Kidney epithelial cell (primary cell): ENCODE measurements at regions not wholly inside any gene's neighbourhood (a gene's known extent, or its start where the extent isn't known, plus 50 kb on each side); places are given as distances from the start of the nearest gene placed in this dataset.
A peak's percentile ranks its signal among the peaks of the same experiment; 100 is the strongest.

ENCODE experiments used
- DNase-seq: peaks from one replicate; pipeline ENCODE4 v3.0.0-alpha.2; 2010; ENCODE audit warnings: low read depth
- H3K27me3 ChIP-seq: 2 replicates; pipeline ENCODE4 v1.6.0; 2011; ENCODE audit warnings: low read length; ENCODE audit not compliant: control insufficient read depth, insufficient read depth
- H3K36me3 ChIP-seq: 2 replicates; pipeline ENCODE4 v1.5.1; 2011; ENCODE audit warnings: low read length; ENCODE audit not compliant: control insufficient read depth, insufficient read depth
- H3K4me3 ChIP-seq: 2 replicates; pipeline ENCODE4 v1.5.1; 2011; ENCODE audit warnings: low read depth, mild to moderate bottlenecking, control low read depth, low read length
- CTCF ChIP-seq: IDR thresholded peaks from 2 replicates; pipeline ENCODE4 v1.5.1; 2011; ENCODE audit warnings: mild to moderate bottlenecking, moderate library complexity, low read length, control low read depth, inconsistent platforms; ENCODE audit not compliant: insufficient read depth, poor library complexity, severe bottlenecking

- Histone ChIP-seq H3K4me3 (no peak overlapping the region), H3K36me3 (no peaks in the 10 kb centered on the region), H3K27me3 (no peaks in the 10 kb centered on the region)
- DNase-seq = peak; percentile 21
- TF ChIP-seq CTCF = no peak
Observed at GRCh38 chr22:47337161-47337621, 574.7 kb downstream of the TBC1D22A start.

GRCh38 chr22:47335958-47336357 lies 573.5 kb downstream of the TBC1D22A start:
- no peaks in the 10 kb centered on the region for H3K27me3 ChIP-seq

GRCh38 chr22:47335460-47335859 lies 573.0 kb downstream of the TBC1D22A start:
- Histone ChIP-seq H3K4me3 (no peak overlapping the region), H3K36me3 (no peaks in the 10 kb centered on the region), H3K27me3 (no peaks in the 10 kb centered on the region)
- TF ChIP-seq CTCF = no peak
- no peak for DNase-seq

More at GRCh38 chr22:47335958-47336357, 573.5 kb downstream of the TBC1D22A start:
- Histone ChIP-seq H3K4me3 (no peak overlapping the region), H3K36me3 (no peaks in the 10 kb centered on the region)
- no peak for TF ChIP-seq CTCF
- no peak for DNase-seq

GRCh38 chr22:47334601-47335000 lies 572.2 kb downstream of the TBC1D22A start:
- no peak for TF ChIP-seq CTCF
- Histone ChIP-seq H3K27me3 (no peaks in the 10 kb centered on the region), H3K36me3 (no peaks in the 10 kb centered on the region), H3K4me3 (no peak overlapping the region)
- no peak for DNase-seq

GRCh38 chr22:47333625-47334024 lies 571.2 kb downstream of the TBC1D22A start:
- H3K27me3 ChIP-seq = no peaks in the 10 kb centered on the region
- TF ChIP-seq CTCF = no peak
- no peak overlapping the region for H3K4me3 ChIP-seq
- no peak for DNase-seq
- H3K36me3 ChIP-seq = no peaks in the 10 kb centered on the region

GRCh38 chr22:47332246-47332980 lies 570.0 kb downstream of the TBC1D22A start:
- H3K36me3 ChIP-seq = no peaks in the 10 kb centered on the region
- no peak for TF ChIP-seq CTCF
- no peaks in the 10 kb centered on the region for H3K27me3 ChIP-seq
- H3K4me3 ChIP-seq = no peak overlapping the region
- DNase-seq = no peak
